ENCODE measurements at regions not wholly inside any gene's neighbourhood (a gene's known extent, or its start where the extent isn't known, plus 50 kb on each side); places are given as distances from the start of the nearest gene placed in this dataset.

DNA sequence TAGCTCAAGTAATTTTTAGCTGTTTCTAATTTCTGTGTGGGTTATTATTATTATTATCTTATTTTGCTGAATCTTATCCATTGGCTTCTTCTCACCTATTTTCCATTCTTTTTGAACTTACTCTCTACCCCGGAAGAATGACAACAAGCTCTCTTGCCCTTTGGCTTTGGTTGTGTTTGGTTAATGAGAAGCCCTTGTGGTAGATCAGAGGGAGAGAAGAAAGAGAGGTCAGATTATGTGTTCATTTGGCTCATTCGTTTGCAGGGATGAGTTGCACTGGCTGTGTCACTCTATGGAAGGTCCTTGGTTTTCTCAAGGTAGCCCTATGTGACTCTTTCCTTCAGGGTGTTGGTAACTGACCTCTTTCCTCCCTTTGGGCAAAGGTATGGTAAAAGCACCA is 391.9 kb downstream of the LMO4 start:
- TF ChIP-seq, protein P1, sequence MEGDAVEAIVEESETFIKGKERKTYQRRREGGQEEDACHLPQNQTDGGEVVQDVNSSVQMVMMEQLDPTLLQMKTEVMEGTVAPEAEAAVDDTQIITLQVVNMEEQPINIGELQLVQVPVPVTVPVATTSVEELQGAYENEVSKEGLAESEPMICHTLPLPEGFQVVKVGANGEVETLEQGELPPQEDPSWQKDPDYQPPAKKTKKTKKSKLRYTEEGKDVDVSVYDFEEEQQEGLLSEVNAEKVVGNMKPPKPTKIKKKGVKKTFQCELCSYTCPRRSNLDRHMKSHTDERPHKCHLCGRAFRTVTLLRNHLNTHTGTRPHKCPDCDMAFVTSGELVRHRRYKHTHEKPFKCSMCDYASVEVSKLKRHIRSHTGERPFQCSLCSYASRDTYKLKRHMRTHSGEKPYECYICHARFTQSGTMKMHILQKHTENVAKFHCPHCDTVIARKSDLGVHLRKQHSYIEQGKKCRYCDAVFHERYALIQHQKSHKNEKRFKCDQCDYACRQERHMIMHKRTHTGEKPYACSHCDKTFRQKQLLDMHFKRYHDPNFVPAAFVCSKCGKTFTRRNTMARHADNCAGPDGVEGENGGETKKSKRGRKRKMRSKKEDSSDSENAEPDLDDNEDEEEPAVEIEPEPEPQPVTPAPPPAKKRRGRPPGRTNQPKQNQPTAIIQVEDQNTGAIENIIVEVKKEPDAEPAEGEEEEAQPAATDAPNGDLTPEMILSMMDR (IDR thresholded peaks at IDR 0.05; ENCODE audit: borderline replicate concordance, control extremely low read depth, extremely low read depth, insufficient read depth, missing control alignments): no peak
- in situ Hi-C loops (cut with MboI; ENCODE audit: low sequenced_read_pairs, unreplicated experiment): no loop called here
- DNase-seq (ENCODE audit: low spot score): no peak

DNA sequence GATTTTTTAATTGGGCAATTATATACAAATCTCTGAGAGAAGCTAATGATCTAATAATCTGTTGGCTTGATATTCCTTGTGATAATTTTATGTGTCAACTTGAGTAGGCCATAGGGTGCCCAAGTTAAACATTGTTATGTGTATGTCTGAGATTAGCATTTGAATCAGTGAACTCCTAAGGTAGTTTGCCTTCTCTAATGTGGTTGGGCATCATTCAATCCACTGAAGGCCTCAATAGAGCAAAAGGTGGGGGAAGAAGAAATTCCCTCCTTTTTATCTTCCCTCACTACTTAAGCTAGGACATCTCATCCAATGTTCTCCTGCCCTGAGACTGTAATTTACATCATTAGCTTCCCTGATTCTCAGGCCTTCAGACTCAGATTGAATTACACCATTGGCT is 394.5 kb downstream of the LMO4 start:
- TF ChIP-seq, protein P1 (IDR thresholded peaks at IDR 0.05; ENCODE audit: borderline replicate concordance, control extremely low read depth, extremely low read depth, insufficient read depth, missing control alignments): no peak
- in situ Hi-C loops (cut with MboI; ENCODE audit: low sequenced_read_pairs, unreplicated experiment): no loop called here

DNA sequence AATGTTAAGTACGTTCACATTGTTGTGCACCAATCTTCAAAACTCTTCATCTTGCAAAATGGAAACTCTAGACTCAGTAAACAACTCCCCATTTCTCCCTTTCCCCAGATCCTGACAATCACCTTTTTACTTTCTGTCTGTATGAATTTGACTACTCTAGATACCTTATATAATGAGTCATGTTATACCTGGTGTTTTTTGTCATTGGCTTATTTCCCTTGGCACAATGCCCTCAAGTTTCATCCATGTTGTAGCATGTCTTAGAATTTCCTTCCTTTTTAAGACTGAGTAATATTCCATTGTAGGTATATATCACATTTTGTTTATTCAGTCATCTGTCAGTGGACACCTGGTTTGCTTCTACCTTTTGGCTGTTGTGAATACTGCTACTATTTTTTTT is 399.5 kb downstream of the LMO4 start:
- TF ChIP-seq, protein P1 (IDR thresholded peaks at IDR 0.05; ENCODE audit: borderline replicate concordance, control extremely low read depth, extremely low read depth, insufficient read depth, missing control alignments): no peak
- DNase-seq (ENCODE audit: low spot score): no peak
- in situ Hi-C loops (cut with MboI; ENCODE audit: low sequenced_read_pairs, unreplicated experiment): no loop called here

More for the DNA sequence above, 394.5 kb downstream of the LMO4 start:
- DNase-seq (ENCODE audit: low spot score): no peak

DNA sequence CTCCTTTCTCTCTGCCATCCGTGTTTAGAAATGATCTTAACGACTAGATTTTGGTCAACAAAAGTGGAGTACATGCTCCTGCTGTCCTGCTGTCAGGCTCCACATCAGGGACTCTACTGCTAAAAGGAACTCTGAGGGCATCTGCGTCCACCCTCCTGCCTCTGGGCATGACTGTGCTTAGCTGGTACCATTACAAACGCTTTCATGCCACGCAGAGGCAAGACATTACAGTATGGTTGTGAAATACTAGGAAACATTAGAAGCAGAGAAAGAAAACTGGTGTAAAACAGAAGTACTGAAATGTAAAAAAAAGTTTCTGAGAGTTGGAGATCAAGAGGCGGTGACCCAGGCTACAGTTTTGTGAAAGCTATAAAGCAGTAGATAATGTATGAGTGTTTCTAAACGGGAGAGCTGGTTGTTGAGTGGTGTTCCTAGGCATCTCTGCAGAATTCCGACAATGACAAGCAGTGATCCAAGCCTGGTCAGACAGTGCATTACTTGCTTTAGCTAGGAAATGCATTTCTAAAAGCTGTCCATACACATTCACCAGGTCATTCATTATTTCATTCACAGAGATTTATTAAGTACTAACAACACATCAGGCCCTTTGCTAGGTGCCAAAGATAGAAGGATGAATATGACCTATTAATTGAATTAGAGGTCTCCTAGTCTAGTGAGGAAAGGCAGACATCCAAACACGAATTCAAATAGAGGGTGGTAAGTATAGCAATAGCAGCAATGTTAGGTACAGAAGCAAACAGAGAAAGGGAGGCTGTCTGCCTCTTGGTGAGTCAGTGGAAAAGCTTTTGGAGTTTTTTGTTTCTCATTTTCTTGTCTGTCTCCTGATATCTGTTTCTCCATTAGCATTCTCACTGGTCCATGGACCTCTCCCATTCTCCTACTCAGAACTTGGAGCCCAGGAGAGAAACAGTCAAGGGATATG is 401.9 kb downstream of the LMO4 start:
- in situ Hi-C loops (cut with MboI; ENCODE audit: low sequenced_read_pairs, unreplicated experiment): no loop called here
- DNase-seq (ENCODE audit: low spot score): no peak
- TF ChIP-seq, protein P1 (IDR thresholded peaks at IDR 0.05; ENCODE audit: borderline replicate concordance, control extremely low read depth, extremely low read depth, insufficient read depth, missing control alignments): no peak

DNA sequence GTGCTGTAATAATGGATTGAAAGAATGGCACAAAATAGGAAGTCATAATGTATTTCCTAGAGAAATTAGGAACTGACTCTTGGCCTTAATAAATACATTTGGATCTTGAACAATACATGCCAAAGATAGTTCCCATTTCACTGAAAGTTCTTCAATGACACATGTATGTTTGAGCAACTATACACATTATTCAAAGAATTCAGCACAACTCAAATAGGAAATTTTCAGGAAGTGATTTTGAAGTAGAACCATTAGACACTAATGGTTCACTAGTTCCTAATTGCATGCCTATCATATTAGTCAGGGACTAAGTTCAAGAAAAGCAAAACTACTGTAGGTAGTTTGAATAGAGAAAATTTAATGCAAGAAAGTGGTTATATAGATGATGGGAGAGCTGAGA is 404.7 kb downstream of the LMO4 start:
- DNase-seq (ENCODE audit: low spot score): no peak
- TF ChIP-seq, protein P1 (IDR thresholded peaks at IDR 0.05; ENCODE audit: borderline replicate concordance, control extremely low read depth, extremely low read depth, insufficient read depth, missing control alignments): no peak
- in situ Hi-C loops (cut with MboI; ENCODE audit: low sequenced_read_pairs, unreplicated experiment): no loop called here

DNA sequence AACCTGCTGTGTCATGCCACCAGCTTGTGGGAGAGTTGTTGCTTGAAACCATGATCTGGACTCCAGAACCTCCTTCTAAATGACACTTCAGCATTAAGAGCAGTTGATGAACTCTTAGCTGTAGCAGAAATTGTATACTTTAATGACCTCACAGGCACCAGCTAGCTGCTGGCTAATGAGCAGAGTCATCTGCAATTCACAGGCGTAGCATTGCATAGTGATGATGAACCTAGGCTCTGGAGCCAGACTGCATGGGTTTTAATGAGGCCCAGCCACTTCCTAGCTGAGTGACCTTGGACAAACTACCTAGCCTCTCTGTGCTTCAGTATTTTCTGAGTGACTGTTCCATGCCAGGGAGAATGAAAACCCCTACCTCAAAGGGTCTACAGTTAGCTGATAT is 407.1 kb downstream of the LMO4 start:
- no peak for DNase-seq (ENCODE audit: low spot score)
- TF ChIP-seq, protein P1 (IDR thresholded peaks at IDR 0.05; ENCODE audit: borderline replicate concordance, control extremely low read depth, extremely low read depth, insufficient read depth, missing control alignments): no peak

More for the DNA sequence above, 407.1 kb downstream of the LMO4 start:
- in situ Hi-C loops (cut with MboI; ENCODE audit: low sequenced_read_pairs, unreplicated experiment): no loop called here
